ENCODE measurements at regions not wholly inside any gene's neighbourhood (a gene's known extent, or its start where the extent isn't known, plus 50 kb on each side); places are given as distances from the start of the nearest gene placed in this dataset.

GRCh38 chr9:71632776-71633175 lies 135.5 kb downstream of the CEMIP2 start:
- no peak for TF ChIP-seq CTCF (conservative IDR thresholded peaks at IDR 0.05; ENCODE audit: low read depth, low read length)
- no peak for DNase-seq (ENCODE audit: low read depth)
- no peak overlapping the region for H3K4me3 ChIP-seq (ENCODE audit: low read length)

- no peak for TF ChIP-seq CTCF (conservative IDR thresholded peaks at IDR 0.05; ENCODE audit: low read depth, low read length)
- no peak for DNase-seq (ENCODE audit: low read depth)
- H3K4me3 ChIP-seq (ENCODE audit: low read length): no peak overlapping the region
Observed at GRCh38 chr9:71630377-71630995, 137.8 kb downstream of the CEMIP2 start.

- H3K4me3 ChIP-seq (ENCODE audit: low read length): no peak overlapping the region
- DNase-seq (ENCODE audit: low read depth): no peak
- no peak for TF ChIP-seq CTCF (conservative IDR thresholded peaks at IDR 0.05; ENCODE audit: low read depth, low read length)
Observed at GRCh38 chr9:71629578-71630215, 138.6 kb downstream of the CEMIP2 start.

GRCh38 chr9:71628247-71628646 lies 140.1 kb downstream of the CEMIP2 start:
- TF ChIP-seq CTCF (conservative IDR thresholded peaks at IDR 0.05; ENCODE audit: low read depth, low read length): no peak
- H3K4me3 ChIP-seq (ENCODE audit: low read length): no peak overlapping the region
- DNase-seq (ENCODE audit: low read depth): no peak

GRCh38 chr9:71627537-71627936 lies 140.8 kb downstream of the CEMIP2 start:
- H3K4me3 ChIP-seq (ENCODE audit: low read length): no peak overlapping the region
- no peak for TF ChIP-seq CTCF (conservative IDR thresholded peaks at IDR 0.05; ENCODE audit: low read depth, low read length)
- DNase-seq (ENCODE audit: low read depth): no peak

- TF ChIP-seq CTCF (conservative IDR thresholded peaks at IDR 0.05; ENCODE audit: low read depth, low read length): no peak
- DNase-seq (ENCODE audit: low read depth): no peak
- no peak overlapping the region for H3K4me3 ChIP-seq (ENCODE audit: low read length)
Observed at GRCh38 chr9:71626395-71626794, 141.9 kb downstream of the CEMIP2 start.

GRCh38 chr9:71624728-71625127 lies 143.6 kb downstream of the CEMIP2 start:
- no peak for DNase-seq (ENCODE audit: low read depth)
- no peak overlapping the region for H3K4me3 ChIP-seq (ENCODE audit: low read length)
- no peak for TF ChIP-seq CTCF (conservative IDR thresholded peaks at IDR 0.05; ENCODE audit: low read depth, low read length)

All from retinal pigment epithelial cell (primary cell).